Uterus (tissue), 2 donors: ENCODE measurements at regions not wholly inside any gene's neighbourhood (a gene's known extent, or its start where the extent isn't known, plus 50 kb on each side); places are given as distances from the start of the nearest gene placed in this dataset.
"Not testable (repeated sequence)": the region's sequence is repeated elsewhere in the genome, so short reads cannot be mapped to it uniquely, and the experiment has no call there.

Experiments used
- CTCF ChIP-seq, 4 experiments: fragments of 200-600 bp in 2 of 4; fragments of 450-650 bp in 2 of 4; sonication (generic) in 2 of 4; IDR thresholded peaks; one replicate each; pipeline ENCODE4 v1.5.1; 2016 to 2019; ENCODE audit warnings: antibody characterized with exemption in 4 of 4, mild to moderate bottlenecking in 2 of 4, moderate library complexity in 1 of 4
- POLR2A ChIP-seq, 2 donors: fragments of 450-650 bp; IDR thresholded peaks; one replicate each; pipeline ENCODE4 v1.6.1; 2016; ENCODE audit warnings: antibody characterized with exemption in 2 of 2, mild to moderate bottlenecking in 1 of 2, moderate library complexity in 1 of 2

GRCh38 chr15:32336804-32337203 is 66.3 kb downstream of the GOLGA8K start:
- not testable (repeated sequence) for TF ChIP-seq CTCF, POLR2A (IDR thresholded peaks at IDR 0.05)
